GM20000 (cell line): ENCODE measurements at regions not wholly inside any gene's neighbourhood (a gene's known extent, or its start where the extent isn't known, plus 50 kb on each side); places are given as distances from the start of the nearest gene placed in this dataset.

Source experiments
- DNase-seq: peaks from one replicate; pipeline ENCODE4 v3.0.0; 2012; ENCODE audit warnings: low spot score
- TF ChIP-seq, protein P1 (sequence below): IDR thresholded peaks from 2 replicates; pipeline ENCODE4 v1.5.1; 2012; ENCODE audit warnings: mild to moderate bottlenecking, control low read depth; ENCODE audit errors: extremely low read depth, missing control alignments

- TF ChIP-seq, protein P1, sequence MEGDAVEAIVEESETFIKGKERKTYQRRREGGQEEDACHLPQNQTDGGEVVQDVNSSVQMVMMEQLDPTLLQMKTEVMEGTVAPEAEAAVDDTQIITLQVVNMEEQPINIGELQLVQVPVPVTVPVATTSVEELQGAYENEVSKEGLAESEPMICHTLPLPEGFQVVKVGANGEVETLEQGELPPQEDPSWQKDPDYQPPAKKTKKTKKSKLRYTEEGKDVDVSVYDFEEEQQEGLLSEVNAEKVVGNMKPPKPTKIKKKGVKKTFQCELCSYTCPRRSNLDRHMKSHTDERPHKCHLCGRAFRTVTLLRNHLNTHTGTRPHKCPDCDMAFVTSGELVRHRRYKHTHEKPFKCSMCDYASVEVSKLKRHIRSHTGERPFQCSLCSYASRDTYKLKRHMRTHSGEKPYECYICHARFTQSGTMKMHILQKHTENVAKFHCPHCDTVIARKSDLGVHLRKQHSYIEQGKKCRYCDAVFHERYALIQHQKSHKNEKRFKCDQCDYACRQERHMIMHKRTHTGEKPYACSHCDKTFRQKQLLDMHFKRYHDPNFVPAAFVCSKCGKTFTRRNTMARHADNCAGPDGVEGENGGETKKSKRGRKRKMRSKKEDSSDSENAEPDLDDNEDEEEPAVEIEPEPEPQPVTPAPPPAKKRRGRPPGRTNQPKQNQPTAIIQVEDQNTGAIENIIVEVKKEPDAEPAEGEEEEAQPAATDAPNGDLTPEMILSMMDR: no peak
- no peak for DNase-seq
Measured at GRCh38 chr15:69543681-69544364, 91.2 kb downstream of the RPLP1 start.

- TF ChIP-seq, protein P1: no peak
- DNase-seq: no peak
Measured at GRCh38 chr15:69544365-69545113, 91.9 kb downstream of the RPLP1 start.

- TF ChIP-seq, protein P1: no peak
- DNase-seq: no peak
Measured at GRCh38 chr15:69546182-69546581, 93.6 kb downstream of the RPLP1 start.

DNA sequence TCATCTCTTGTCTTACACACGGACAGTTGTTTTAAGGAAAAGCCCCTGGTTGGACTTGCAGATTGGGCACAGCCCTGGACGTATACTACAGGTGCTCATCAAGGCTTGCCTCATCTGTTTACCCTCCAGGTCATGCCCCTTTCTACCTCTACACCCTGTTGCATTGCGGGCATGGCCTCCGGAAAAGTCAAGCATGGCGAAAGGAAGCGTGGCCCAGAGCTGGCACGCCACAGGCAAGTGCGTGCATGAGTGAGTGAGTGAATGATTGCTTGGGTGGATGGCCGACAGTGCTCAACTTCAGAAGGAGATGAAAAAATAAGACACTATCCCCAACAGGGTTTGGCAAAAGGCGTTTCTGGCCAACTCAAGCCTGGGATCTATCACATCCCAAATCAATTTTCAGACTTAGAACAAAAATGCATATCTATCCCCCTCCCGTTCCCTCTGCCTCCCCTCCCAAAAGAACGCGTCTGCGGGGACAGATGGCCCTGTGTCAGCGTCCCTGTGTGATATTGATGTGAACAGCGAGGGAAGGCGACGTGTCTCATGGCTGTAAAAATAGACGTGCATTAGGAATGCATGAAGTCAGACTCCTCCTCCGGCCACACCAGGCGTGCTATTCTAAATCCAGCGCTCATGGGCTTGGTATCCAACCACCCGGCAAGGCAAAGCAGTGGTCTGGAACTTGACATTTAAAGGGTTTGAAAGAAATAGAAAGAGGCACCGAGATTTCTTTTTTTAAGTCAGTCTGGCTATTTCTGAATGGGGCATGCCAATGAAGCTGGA, 96.0 kb downstream of the RPLP1 start:
- TF ChIP-seq, protein P1: no peak
- no peak for DNase-seq

- DNase-seq: no peak
- TF ChIP-seq, protein P1: no peak
Measured at GRCh38 chr15:69551391-69552056, 98.9 kb downstream of the RPLP1 start.

GRCh38 chr15:69552057-69552815, 99.6 kb downstream of the RPLP1 start:
- TF ChIP-seq, protein P1: no peak
- no peak for DNase-seq
